GM21367 (cell line): ENCODE measurements at regions not wholly inside any gene's neighbourhood (a gene's known extent, or its start where the extent isn't known, plus 50 kb on each side); places are given as distances from the start of the nearest gene placed in this dataset.

Experiments
- ATAC-seq: cut with Tn5 transposase; IDR thresholded peaks from one replicate; pipeline ENCODE4 v1.9.1; 2021; ENCODE audit not compliant: unreplicated experiment

DNA sequence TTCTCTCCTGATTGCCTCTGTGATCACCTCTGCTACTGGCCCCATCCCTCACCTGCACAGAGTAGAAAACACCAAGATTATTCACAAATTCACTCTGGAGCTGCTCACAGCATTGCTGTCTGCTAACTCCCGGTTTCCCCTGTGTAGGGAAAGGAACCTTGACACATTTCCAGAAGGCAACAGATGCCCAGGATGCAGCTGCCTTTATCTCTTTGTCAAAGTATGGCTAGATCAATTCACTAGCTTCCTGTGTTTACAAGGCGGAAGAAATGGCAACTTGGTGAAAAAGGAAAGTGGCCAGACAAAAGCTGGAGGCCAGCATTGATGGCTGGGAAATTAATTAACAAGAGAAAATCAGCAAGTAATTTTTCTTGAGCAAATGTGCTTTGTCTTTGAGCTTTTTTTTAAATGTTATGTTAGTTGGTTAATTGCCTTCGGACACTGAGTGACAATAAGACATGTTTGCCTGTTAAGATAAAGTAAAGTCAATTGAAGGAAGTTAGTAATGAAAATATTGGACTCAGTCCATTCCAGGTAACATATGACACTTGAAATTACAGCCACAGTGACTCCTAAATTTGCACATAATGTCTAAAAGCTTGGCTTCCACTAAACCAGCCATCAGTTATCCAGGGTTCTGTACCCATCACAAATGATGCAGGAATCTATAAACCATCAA is 394.6 kb upstream of the IL12A start:
- no peak for ATAC-seq

DNA sequence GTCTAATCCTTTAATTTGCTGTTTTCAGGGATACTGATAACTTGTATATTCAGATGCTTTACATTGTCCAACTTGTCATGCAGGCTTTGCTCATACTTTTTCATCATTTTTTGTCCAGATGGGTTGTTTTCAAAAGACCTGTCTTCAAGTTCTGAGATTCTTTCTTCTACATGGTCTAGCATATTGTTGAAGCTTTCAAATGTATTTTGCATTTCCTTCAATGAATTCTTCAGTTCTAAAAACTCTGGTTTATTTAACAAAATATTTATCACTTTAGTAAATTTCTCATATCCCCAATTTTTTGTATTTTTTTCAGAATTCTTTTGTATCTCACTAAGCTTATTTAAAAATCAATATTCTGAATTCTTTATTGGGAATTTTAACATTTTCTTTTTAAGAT is 388.3 kb upstream of the IL12A start:
- ATAC-seq, result no peak

DNA sequence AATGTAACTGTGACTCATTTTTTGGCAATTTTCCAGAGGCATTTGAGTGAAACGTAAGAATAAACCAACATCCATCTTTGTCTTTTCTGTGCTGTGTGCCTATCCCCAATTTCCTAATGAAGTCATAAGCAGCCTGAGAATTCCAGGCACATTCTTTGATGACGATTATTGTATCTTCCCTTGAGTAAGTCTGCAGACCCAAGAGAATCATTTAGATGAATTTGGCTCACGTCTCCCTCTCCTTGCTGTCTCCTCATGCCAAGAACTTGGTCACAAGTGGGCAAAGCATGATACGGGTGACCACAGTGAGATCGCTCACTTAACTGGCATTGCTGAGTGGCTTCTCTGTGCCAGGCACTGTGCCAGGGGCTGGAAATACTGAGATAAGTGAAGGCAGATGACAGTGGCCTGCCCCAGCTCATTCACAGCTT is 384.5 kb upstream of the IL12A start:
- no peak for ATAC-seq

DNA sequence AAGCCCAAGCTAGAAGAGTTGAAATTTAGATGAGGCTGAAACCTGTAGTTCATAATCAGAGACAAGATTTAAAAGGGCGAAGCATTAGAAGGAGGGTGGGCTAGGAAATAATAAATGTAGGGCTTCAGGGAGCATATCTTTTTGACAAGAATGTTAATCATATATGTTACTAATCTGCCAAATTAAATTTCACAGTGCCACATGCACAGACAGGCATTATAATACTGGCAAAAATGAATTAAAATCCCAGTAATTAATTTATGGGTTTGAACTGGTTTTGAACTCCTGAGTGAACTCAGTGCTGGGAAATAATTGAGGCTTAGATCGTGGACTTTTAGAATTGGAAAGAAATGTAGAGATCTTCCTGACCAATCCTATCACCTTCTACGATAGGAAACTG is 383.5 kb upstream of the IL12A start:
- ATAC-seq, result no peak

DNA sequence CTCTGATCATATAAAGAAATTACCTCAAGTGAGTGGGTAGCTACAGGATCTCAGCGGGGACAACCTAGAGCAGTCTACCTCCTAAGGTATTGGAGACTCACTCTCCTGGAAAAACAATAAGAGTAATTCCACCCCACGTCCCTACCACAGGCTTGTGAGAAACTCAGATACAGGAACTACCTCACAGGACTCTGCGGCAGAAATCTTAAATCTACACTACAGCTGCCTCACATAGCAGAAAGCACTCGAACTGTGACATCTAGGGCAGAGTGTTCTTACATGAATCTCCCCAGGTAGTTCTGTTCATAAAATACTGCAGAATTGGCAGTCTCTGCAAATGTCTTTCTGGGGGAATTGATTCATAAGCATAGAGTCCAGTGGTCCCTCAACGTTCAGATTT is 382.9 kb upstream of the IL12A start:
- no peak for ATAC-seq

DNA sequence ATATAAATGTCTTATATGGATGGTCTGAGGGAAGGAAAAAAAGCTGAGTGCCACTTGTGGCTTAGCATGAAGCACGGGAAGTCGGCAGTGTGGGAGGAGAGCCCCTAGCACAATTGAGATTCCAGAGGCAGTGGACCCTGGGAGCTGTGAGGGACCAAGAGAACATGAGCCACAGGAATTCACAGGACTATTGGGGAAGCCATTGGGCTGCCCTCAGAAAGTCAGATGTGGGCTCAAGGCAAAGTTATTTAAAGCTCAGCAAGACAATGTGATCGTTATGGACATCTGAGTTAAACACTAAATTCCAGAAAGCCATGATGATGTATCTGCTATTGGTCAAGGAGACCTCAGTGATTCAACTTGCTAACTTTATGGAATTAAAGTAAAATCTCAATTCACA is 380.8 kb upstream of the IL12A start:
- ATAC-seq, result no peak

DNA sequence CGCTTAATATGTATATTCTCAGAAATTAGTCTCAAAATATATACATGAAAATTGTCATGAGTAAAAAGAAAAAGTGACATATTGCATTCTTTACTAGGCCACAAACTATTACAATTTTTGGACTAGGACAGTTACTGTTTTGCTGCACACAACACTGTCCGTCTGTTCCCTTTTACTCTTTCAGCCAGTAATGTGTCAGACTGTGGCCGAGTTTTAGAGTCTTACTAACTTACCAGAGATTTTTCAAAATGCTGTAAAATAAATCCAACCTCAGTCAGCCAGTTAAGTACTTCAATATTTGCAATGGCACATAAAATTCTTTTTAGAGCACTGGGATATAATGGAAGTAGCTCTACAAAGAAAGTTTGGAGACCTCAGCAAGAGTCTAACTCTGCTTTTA is 380.3 kb upstream of the IL12A start:
- ATAC-seq, result no peak

DNA sequence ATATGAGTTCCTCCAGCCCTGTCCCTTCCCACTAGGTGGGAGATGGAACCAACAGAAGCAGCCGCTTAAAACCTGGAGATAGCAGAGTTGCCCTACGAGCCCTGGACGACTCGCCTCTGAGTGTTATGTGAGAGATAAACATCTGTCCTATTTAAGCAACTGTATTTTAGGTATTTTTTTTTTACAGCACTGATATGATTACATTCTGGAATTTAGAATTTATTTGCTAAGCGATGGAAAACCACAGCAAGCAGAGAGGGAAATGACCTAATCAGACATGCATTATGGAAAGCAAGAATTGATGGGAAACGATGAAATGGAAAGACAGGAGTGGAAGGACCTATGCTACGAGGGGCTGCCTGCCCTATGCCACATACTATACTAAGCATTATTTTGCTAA is 379.0 kb upstream of the IL12A start:
- no peak for ATAC-seq

DNA sequence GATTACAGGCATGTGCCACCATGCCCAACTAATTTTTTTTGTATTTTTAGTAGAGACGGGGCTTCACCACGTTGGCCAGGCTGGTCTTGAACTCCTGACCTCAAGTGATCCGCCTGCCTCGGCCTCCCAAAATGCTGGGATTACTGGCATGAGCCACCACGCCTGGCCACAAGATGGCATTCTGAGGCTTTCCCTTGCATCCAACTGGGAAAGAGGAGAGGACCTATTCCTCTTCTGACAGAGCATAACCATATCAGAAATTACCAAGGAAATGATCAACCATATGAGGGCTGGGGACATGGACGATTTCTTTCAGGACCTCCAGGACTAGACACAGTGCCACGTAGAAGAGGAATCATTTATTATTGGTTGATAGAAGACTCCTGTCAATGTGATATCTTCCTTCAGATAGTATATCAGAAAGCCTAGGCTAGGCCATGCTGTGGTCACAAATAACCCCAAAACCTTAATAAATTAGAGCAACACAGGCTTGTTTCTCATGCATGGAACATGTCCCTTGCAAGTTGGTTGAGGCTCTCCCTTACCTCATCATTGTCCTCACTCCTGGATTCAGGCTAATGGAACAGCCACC is 372.3 kb upstream of the IL12A start:
- no peak for ATAC-seq

DNA sequence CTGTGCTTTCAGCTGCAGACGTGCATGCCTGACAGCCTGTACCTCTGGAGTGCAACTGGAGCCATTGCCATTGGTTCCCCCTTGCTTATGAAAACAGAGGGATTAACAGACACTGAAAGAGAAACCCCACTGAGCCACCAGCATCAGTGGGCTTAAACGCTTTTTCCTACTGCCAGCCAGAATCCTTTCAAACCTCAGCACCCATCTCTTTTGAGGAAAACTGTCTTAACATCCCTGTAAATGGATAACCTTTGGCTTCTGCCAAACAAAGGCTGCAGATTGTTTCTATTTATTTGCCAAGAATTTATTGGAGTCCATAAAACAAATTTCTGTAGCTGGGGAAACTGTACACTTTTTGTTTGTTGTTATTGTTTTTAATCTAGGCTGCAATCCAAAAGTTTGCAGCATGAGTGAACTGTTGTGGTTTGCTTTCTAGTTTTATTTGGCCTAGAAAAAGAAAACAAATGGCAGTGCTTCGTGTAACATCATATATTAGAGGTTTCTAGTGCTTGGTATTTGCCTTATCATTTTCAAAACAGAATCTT is 369.2 kb upstream of the IL12A start:
- no peak for ATAC-seq

DNA sequence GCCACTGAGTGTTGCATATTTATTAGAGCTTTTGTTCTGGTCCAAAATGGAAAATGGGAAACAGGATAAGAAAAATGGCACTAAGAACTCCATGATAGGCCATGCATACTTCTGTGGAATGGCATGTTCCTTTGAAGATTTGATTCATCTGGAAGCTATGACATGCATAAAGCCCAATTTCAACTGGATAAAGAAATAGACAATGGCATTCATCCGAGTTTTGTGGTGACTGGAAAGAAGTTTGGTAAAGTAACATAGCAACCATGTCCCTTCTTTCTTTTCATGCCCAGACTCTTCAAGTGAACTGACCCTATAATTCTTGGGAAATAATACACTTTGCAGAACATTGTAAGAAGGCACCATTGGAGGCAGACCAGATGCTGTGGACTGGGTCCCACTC is 368.4 kb upstream of the IL12A start:
- ATAC-seq, result no peak

DNA sequence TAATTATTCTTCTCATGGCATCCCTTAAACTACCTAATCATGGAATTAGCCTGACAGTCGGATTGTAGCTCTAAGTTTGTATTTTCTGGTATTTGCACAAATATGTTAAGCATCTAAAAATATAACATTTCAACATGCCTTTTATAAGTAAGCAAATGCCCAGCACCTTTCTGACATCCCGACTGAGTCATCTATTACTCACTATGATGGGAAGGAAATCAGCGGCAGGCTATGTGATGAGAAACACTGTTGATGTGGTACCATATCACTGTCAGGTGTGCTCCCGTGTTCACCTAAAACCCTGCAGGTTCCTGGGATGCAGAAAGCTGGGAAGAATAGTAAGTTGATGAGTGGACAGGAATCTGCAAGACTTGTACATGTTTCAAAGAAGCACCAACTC is 367.8 kb upstream of the IL12A start:
- no peak for ATAC-seq

DNA sequence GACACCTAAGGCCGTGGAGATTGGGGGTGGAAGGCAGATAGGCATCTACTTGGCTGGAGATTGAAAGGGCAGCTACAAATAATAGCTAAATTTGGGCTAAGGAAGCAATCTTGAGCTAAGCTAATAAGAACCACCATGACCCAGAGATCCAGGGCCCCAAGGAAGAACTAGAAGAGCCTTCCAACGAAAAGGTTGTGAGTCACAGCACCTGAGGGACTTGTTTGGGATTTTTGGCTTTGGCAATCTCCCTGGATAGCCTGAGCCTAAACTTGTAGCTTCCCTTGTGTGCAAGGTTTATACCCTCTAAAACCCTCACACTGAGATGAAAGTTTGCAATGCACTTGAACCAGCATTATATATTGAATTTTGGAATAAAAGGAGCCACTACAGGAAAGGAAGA is 364.0 kb upstream of the IL12A start:
- no peak for ATAC-seq

DNA sequence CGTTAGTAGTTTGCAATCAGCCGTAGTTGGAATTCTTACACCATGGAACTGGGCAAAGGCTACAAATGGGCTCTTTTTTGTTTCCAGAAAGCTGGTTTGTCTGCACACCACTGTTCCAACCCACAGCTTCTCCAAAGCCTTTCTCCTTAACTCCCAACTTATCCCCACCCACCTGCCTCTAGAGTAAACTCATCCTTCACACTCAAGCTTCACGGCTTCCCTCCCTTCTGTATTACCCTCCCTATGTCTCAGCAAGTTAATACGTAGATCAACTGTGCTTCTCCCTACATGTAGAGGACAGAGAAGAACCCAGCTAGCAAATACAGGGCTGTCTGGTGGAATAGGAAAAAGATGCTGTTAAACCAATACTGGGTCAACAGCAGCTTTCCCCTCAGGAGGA is 363.0 kb upstream of the IL12A start:
- ATAC-seq, result no peak

DNA sequence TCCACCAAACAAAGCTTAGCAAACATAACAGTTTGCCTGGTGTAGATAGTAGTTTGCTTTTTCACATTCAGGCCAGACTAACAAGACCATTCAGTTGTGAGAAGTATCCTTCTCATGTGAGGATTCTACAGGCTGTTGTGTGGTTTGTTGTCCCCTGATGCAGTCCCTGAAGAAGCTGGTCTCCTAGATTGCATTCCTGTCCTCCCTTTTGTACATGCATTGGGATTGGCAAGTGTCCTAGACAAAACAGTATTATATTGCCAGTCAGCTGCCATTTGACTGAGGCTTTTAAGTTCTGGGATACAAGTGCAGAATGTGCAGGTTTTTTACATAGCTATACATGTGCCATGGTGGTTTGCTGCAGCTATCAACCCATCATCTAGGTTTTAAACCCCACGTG is 362.0 kb upstream of the IL12A start:
- ATAC-seq, result no peak

DNA sequence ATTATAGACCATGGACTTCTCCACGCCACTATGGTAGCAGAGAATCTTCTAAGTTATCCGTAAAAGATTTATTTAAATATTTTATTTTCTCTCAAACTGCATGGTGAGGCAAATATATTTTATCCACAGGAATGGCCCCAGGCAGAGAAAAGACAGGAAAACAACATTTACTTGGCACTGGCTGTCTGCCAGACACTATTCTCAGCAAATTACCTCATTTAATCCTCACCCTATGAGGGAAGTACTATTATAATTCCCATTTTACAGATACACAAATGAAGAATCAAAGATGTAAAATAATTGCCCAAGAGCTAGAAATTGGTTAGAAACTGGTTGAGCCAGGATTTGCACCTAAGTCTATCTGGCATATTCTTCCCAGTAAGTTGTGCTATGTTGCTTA is 361.4 kb upstream of the IL12A start:
- ATAC-seq, result no peak

DNA sequence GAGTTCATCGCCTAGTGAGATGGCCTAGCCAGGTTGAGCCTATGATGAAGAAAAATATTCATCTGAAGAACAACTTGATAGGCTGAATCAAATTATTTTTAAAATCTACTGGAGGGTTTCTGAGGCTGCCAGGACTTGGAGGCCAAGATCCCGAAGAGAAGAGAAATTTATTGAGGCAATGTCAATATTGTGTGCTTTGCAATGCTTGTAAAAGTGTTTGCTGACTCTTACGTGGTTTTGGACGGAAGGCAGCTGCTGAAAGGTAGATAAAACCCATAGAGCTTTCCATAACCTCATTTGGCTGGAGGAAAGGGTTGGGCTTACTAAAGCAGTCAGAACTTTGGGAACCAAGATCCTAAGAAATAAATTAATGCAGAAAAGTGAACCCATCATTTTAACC is 361.0 kb upstream of the IL12A start:
- ATAC-seq, result no peak

DNA sequence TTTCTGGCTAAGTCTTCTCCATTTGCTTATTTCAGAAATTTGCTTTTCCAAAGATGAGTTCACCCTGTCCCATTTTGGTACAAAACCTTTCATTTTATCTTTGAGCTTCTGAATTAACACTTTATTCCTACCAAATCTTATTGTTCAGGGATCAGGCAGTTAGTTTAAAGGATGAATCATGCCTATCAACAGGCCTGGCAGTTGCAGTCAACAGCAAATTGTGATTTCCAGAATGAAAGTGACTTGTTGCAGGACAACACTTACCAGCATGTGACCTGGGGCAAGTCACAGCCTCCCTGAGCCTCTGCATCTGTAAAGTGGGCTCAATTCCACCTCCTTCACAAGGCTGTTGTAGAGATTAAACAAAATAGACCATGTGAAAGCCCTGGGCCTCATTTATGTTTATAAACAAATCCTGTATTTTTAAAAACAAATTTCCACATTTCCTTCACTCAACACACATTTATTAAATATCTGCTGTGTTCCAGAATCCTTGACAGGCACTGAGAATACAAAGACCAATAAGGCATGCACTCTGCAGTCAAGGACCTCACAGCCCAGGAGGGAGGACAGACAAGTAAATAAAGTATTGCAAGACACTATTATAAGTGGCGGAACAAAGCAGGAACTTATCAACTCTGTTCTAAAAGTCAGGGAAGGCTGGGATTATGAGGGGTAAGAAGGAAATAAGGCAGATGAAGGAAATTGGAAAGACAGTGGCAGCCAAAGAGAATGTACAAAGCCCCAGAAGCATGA is 359.1 kb upstream of the IL12A start:
- ATAC-seq, result no peak

DNA sequence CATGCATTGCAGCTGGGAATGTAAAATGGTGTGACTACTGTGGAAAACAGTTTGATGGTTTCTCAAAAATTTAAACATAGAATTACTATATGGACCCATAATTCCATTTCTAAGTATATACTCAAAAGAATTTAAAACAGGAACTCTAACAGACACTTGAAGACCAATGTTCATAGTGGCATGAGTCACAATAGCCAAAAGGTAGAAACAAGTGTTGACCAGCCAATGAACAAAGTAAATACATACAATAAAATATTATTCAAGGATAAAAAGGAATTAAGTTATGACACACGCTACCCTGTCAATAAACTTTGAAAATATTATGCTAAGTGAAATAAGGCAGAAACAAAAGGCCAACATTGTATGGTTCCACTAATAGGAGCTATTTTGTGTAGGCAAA is 357.4 kb upstream of the IL12A start:
- ATAC-seq, result no peak

DNA sequence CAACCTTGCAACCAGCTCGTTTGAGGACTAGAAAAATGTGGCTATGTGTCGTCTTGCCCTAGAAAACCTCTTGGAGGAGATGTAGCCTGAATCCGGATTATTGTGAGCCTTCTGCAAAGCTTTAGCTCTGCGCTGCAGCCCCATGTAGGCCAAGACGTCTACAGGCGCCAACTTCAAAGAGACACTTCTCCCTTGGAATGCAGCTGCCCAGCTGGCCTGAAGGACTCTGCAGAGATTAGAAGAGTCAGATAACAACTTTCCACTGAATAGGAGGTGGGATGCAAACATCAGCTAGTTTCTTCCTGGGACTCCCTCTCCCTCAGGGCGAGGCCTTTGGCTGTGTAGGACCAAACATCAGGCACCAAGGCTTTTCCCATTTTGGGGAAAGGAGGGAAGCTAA is 356.5 kb upstream of the IL12A start:
- ATAC-seq, result no peak

DNA sequence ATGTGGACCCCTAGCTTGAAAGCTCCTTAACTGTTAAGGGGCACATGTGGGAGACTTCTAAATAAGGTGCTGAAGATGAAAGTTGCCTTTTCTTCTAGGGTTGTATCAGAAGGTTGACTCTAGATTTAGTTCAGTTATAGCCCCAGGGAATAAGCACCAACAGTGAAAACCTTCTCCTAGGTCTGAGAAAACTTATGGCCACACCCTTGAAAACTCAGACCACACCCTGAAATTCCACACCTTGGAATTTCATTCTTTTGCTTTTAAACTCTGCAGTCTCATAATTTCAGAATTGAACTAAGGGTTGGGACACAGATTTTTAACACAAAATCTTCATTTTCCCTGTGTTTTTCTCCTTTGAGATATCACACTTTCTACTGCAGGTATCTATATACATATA is 355.8 kb upstream of the IL12A start:
- ATAC-seq, result no peak

DNA sequence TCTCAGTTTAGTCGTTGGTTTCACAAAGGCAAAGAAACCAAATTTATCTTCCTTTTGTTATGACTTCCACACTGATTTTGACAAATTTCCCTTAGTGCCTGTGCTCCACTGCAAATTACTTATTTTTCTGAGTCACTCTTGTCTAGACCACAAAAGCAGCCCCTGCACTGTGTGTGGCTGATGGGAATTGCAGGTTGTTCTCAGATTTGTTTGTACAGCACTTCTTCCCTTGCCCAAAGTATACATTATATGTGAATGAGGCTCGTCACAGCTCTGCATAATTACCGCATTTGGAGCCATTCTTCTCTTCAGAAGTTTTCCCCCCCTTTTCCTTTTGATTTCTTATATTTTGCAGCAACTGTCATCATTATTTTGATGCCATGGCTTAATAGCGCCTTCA is 354.2 kb upstream of the IL12A start:
- no peak for ATAC-seq
